Nucleus accumbens (tissue), 56 donors: ENCODE measurements at regions not wholly inside any gene's neighbourhood (a gene's known extent, or its start where the extent isn't known, plus 50 kb on each side); places are given as distances from the start of the nearest gene placed in this dataset.

Experiments
- DNase-seq, 56 donors: peaks; one replicate each; lab custom pipeline; 2025; lab: John Stamatoyannopoulos, UW

DNA sequence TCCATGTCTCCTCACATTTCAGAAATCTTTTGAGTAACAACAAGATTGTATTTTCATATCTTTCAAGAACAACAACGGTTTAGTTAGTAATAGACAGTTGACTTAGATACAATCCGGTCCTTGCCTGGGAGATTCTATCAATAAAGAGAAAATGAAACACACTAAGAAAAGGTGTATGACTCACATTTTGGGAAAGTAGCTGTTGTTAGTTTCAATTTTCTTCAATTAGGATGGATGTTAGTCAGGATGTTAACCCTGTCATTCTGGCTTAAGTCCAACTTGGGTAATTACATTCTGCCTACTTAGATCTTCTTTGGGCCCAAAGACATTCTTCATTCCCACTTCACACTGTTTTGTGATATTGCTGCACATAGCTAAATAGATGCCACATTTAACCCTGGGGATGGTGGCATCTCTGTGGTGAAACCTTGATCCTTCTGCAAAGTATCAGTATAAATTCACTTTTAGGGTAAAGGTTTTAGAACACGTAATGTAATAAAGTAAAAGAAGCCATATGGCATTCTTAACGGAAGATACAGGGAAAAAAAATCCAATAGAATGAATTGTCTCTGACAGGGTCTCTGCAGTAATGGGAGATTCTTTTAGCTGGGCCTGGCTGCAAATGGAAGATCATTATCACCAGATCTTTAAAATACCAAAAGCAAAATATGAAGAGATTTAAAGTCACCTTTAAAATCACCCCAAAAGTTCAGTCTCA is 365.5 kb downstream of the FIGN start:
- no peak for DNase-seq

DNA sequence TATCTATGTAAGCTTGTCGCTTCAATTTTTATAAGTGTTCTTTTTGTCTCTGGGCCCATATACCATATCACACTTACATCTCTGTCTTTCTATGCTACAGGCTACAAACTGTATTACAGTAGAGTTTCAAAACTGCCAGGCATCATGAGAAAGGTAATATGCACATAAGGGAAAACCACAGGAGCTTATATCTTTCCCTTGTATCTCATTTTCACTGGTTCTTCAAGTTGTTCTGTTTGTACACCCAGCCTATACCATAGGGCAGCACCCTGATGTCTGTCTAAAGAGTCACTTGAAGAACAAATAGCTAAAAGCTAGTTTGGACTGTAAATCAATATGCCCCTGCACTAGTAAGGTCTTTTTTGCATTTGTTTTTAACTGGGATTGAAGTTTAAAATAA is 366.7 kb downstream of the FIGN start:
- no peak for DNase-seq

DNA sequence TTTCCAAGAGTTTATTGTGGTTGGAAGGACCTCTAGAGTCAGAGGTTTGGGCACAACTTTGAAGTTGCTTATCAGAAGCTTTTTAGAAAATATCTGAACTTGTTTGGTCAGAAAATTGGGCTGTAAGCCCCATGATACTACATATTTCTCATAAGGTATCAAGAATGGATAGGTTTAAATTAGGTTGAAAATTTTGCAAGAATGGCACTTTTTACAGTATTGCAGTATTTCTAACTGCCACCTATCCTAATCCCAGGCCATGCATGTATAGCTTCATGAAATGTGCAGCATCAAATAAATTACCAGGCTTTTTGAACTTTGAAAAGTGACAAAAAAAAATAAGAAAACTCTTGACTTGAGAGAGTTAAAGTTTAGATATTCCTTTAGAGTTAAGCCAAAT is 367.2 kb downstream of the FIGN start:
- no peak for DNase-seq

DNA sequence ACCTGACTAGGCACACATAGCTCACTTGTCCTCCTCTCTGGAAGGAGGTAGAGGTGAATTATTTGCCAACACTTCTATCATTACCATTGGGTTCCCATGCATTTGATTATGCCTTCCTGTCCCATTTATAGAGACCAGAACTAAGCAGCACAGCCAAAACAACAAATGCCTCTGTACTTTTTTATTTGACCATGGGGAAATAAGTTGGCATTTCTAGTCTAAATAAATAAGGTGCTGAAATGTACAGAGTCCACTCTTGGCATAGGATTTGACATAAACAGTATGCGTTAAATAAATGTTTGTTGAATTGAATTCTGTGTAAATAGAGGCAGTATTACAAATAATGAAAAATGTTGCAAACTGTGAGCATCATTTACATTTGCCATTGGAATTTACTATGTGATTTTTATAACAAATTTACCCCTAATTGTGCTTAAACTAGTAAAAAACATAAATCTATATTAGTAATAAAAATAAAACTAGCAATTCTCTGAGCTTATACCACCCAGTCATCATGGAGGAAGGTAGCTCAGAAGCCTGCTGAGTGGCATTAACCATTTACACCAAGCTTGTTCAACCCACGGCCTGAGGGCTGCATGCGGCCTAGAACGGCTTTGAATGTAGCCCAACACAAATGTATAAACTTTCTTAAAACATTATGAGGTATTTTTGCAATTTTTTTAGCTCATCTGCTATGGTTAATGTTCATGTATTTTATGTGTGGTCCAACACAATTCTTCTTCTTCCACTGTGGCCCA is 367.8 kb downstream of the FIGN start:
- no peak for DNase-seq

DNA sequence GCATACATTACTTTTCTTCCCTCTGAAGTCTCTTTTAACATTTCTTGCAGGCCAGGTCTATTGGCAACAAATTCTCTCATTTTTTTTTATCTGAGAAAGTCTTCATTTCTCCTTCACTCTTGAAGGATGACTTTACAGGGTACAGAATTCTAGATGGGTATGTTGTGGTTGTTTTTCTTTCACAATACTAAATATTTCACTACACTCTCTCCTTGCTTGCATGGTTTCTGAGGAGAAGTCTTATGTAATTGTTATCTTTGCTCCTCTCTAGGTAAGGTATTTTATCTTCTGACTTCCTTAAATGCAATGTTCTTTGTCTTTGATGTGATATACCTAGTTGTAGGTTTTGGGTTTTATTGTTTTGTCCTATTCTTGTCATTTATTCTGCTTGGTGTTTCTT is 371.1 kb downstream of the FIGN start:
- DNase-seq: no peak

DNA sequence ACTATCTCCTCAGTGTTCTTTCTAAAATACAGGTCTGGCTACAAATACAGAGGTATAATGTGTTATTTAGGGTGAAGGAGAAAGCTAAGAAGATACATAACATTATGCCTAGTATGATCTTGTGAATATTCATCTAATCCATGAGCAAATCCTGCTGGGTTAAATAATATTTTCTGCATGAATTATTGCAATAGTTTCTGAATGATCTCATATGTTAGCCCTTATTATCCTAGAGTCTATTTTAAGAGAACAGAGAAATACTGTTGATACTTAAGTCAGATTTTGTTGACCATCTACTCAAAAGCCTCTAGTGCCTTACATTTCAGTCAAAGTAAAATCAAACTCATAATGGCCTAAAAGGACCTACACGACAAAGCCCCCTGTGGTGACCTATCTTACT is 382.3 kb downstream of the FIGN start:
- DNase-seq: no peak

DNA sequence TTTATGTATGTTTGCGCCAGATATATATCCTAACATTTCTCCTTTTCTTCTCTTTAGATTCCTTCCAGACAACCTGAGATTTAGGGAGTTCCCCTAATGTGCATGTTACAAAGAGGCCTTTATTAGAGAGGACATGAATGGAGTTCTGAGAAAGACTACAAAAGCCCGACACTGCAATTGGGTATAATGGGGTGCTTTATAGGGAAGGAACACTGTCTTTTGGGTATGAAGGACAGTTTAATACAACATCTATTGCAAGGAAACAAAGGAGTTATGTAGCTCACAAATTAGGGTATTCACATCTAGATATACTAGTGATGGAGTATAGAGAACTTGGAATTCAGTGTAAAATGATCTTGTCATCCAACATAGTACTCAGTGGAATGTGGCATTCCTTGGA is 383.8 kb downstream of the FIGN start:
- DNase-seq: no peak

DNA sequence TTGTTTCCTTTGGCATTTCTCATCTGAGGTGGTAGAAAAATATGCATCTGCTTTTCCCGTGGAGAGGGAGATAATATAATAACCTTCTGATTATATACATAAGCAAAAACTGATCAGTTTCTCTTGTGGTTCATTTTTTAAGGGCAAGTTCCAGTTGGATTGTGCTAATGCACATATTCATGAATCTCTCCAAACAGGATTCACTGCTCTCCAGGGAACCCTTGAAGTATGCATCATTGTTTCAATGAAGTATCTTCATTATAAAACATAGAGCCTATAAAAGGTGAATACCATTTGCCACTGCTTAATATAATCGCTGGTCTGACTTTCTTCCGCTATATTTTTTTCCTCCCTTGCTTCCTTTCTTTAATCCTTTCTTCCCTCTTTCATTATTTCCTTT is 384.7 kb downstream of the FIGN start:
- no peak for DNase-seq

DNA sequence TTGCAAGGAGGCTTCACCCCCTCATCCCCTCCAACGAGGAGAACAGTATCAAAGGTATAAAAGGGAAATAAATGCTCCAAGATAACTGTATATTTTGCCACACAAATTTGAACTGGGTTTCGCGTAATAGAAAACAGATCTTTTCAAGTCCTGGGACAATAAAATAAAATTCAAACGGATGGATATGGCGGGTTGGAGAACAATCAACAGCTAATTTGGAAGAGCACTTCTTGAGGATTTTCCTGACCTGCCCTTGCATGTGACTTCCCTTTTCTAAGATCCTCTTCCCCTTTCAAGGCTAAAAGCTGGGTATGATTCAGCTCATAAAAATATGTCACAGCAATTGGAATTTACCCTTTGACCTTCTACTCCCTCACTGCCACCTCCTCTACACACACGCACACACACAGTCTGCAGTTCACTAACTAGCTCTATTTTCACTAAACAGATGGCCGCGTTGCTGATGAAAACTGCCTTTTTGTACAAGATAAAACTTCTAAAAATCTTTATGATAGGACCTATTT is 386.9 kb downstream of the FIGN start:
- DNase-seq: no peak

DNA sequence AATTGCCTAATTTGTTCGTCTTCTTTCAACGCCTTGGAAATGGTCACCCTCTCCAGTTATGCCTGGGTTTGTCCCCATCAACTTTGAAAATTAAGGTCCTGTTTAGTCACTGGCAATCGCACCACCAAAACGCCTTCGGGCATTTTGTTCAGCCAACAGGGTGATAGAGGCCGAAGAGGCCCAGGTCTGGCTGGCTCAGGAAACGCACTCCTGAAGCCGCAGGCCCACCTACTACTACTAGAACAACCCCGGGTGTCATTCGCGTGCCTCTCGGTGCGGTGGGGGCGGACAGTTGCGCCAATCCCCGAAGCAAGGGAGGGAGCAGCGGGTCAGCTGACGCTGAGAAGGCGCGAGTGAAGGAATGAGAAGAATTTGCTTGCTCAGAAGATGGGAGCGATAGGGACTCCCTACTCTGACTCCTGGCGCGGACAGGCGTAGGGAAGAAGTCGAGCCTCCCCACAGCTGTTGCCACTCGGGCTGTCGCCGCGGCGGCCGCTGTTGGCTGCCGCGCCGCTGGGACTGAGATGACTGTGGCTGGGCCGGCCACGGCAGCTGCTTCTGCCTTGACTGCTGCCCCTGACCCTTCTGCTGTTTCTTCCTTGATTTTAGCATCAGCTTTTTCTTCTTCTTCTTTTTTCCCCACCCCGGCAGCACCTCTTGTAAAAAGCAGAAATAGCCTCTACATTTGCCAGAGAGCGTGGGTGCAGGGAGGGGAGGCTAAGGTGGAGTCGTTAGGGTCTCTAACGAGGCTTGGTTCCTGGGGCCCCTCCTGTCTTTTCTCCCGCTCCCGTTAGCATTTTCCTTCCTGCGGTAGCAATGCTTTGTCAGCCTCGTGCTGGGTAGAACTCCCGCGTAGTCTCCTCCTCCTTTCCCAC is 387.6 kb downstream of the FIGN start:
- DNase-seq: peak in 55 of 56 donors; percentile 1 to 83 (median 43)

DNA sequence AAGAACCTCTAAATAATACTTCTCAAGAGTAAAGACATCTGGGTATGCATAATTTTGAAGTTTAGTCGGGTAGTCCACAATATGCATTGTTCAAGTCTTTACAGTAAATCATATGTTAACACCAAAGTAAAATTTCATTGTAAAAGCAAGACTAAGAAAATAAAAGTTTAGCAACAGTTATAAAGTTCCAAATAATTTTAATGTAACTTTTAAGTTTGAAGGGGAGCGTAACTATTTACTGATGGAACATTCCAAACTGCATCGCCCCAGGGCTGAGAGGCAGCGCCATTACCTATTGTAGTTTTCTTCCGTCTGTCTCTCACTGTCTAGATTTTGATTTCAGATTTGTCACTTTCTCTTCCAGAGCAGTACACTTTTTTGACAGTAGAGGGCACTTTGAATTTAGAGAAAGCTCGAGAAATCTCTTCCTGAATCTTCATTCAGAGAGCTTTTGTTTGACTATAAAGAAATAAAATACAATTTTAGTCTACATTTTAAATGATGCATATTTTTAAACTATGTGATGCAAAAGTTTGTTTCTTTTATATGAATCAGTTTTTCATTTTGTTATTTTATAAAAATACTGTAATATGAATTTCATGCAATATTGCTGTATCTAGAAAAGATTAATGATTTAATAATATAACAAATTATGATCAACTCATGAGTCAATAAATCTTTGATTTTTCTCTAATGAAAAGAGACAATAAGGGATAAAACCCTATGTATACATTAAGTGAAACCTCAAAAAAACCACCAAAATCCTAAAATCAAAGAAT is 389.8 kb downstream of the FIGN start:
- peak in 1 of 56 donors; percentile 8 for DNase-seq

DNA sequence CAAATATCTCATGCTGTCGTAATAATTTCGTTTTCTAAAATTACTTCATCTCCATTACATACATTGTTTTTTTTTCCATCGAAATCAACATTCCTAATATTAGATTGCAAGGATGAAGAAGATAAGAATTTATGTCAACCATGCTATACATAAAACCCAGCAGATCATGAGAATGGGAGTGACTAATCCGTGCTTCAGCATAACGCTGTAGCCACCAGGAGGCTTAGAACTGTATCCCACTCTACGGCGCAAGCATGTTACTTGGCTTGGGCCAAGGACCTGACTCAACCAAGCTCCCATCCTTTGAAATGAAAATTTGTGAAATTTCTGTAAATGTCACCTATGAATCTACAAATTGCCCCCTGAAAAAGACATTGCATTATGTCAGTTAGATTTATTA is 392.5 kb downstream of the FIGN start:
- no peak for DNase-seq

DNA sequence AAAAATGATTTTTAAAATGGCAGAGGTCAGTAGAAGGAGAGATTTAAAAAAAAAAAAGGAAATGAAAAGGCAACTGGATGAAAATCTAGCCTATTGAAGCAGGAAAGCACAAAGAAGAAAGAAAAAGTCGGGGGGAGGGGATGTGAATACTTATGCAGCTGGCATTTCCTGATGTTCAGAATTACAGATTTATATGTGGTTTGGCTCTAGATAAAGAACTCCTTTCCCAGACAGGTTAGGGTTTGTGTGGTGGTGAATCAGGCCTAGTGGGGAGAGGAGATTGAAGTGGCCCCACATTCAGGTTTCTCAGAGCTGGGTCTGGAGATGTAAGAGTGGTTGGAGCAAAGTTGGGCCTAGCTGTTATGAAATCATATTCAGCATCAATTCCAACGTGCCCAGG is 394.4 kb downstream of the FIGN start:
- no peak for DNase-seq

DNA sequence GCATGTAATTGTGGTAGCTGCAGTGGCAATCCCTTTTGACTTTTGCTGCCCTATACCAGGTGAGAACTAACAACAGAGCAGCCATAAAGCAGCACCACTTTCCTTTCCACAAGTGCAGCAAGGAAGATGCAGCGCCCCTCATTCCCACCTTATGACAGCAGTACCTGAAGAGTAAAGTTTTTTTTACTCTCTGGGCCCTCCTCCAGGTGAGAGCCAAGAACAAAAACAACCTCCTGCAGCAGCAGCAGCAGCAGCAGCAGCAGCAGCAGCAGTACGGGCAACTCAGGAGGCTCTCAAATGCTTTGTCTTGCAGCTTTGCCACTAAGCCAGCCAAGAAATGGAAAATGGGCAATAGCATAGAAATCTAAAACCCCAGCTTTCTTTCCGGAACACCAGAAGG is 397.5 kb downstream of the FIGN start:
- no peak for DNase-seq

DNA sequence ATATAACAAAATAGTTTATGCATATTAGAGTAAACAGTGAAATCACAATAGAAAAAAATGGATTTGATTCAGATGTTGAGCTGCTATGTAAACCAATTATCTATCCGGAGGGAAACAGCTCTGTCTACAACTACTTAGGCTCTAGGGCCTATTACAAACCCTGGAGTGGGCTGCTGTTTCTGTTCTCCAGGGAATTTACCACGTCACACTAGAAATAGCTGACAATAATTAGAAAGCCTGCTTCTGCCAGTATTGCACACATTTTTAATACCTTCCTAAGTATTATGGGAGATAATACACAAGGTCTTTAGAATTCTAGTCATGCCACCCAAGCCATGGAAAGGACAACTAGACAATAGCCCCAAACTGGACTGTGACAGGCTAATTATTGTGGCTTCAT is 411.1 kb downstream of the FIGN start:
- no peak for DNase-seq

DNA sequence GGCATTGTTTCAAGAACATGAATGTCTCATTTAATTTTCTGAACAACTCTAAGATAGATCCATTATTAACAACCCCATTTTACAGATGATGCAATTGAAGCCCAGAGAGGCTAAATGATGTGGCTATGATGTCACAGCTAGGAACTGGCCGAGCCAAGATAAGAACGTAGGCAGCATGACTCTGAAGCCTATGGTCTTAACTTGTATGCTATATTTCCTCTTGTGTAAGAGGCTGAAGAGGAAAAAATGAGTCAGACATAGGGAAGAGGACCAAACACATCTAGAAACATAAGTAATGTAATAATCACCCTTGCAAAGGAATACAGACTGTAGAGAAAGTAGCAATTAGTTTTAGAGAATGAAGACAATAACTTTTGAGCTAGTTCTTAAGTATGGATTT is 416.8 kb downstream of the FIGN start:
- no peak for DNase-seq

DNA sequence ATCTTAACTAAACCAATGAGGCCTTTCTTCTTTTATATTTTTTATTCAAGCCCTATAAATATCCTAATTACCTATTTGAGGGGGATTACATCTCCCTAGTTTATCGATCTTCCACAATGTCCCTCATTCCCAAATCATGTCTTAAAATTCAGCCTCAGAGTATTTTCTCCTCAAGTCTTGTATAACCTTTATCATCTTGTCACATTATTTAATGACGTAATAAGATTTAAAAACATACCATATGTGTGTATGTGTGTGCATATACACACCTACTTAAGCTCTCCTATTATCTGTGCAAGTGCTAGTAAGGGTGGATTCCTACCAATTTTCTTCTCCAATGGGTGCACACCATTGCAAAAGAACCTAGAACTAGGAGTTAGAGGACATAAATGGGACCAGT is 421.1 kb downstream of the FIGN start:
- no peak for DNase-seq

DNA sequence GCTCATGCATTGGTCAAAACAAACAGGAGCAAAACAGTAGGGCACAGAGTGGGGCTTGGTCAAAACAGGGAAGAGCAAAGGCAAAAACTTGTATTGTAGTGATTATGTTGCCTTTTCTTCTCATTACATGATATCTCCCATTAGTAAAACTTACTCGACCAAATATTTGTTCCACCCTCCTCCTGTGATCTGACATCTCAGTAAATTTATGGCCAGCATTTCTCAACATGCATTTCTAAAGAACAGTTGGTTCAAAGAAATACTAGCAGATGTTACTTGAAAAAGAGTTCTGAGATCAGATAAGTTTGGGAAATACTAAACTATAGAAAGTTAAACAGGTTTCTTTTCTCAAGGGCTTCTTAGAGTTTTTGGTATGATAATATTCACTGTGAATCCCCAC is 423.1 kb downstream of the FIGN start:
- DNase-seq: no peak

DNA sequence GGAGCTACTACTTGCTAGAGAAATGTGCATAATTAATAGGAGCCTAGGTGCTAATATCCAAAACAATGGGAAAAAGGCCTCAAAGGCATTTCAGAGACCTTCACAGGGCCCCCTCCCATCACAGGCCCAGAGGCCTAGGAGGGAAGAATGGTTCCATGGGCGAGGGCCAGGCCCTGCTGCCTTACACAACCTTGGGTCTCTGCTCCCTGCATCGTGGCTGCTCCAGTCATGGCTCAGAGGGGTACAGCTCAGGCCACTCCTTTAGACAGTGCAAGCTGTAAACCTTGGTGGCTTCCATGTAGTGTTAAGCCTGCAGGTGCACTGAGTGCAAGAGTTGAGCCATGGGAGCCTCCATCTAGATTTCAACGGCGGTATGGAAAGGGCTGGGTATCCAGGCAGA is 429.2 kb downstream of the FIGN start:
- no peak for DNase-seq

DNA sequence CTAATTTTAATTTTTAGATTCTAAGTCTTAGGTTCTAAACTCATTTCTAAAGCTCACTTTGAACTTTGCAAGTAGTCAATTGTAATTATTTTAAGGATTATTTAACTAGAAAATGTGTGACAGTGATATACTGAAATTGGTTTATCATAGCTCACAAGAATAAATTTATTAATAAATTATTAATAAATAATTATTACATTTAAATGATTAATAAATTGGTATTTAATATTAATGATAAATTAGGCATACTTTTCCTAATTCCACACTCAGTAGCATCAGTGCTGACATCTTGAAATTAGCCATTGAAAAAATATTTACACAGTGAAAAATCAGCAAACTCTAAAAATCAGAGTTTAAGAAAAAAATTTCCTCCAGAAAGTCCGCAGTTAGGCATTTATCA is 433.7 kb downstream of the FIGN start:
- no peak for DNase-seq
